Left lung (tissue), 4 donors: ENCODE measurements at regions not wholly inside any gene's neighbourhood (a gene's known extent, or its start where the extent isn't known, plus 50 kb on each side); places are given as distances from the start of the nearest gene placed in this dataset.

Experiments
- ATAC-seq: fragments of 200-7000 bp; cut with Tn5 transposase; one replicate; pipeline ENCODE4 v1.9.1; 2020; ENCODE audit warnings: moderate library complexity
- DNase-seq, 4 donors: peaks; one replicate each; pipeline ENCODE4 v3.0.0-alpha.2; 2013 to 2020
- H3K27ac ChIP-seq, 2 donors: fragments of 200-600 bp; sonication (generic) in 1 of 2; one replicate each; pipeline versions ENCODE4 v1.5.0 to v1.8.0; 2020 to 2021
- H3K27me3 ChIP-seq, 2 donors: fragments of 200-600 bp; sonication (generic) in 1 of 2; one replicate each; pipeline versions ENCODE4 v1.5.0 to v1.8.0; 2020 to 2021
- H3K36me3 ChIP-seq, 2 donors: fragments of 200-600 bp; sonication (generic) in 1 of 2; one replicate each; pipeline versions ENCODE4 v1.5.0 to v1.8.0; 2020 to 2021
- H3K4me1 ChIP-seq, 2 donors: fragments of 200-600 bp; one replicate each; pipeline ENCODE4 v1.8.0; 2021
- H3K4me3 ChIP-seq, 2 donors: fragments of 200-600 bp; sonication (generic) in 1 of 2; one replicate each; pipeline versions ENCODE4 v1.5.0 to v1.8.0; 2020 to 2021; ENCODE audit warnings: mild to moderate bottlenecking in 1 of 2
- H3K9me3 ChIP-seq, 2 donors: fragments of 200-600 bp; sonication (generic) in 1 of 2; one replicate each; pipeline versions ENCODE4 v1.5.0 to v1.8.0; 2020 to 2021
- intact Hi-C, 2 donors: fragments of 100-400 bp; cut with DNase I; formaldehyde crosslinking; loops; one replicate each; pipeline versions ENCODE4 v1.11.2 to v1.14.2; 2022
- TF ChIP-seq, protein P1 (sequence below), 2 donors: fragments of 200-600 bp; sonication (generic) in 1 of 2; IDR thresholded peaks; one replicate each; pipeline versions ENCODE4 v1.5.0 to v1.8.0; 2021; ENCODE audit warnings: antibody characterized with exemption in 2 of 2
- donor health status: DM: no; HTN: yes; CAD: no.
- donor health status: DM: no; HTN: no; CAD: no.

DNA sequence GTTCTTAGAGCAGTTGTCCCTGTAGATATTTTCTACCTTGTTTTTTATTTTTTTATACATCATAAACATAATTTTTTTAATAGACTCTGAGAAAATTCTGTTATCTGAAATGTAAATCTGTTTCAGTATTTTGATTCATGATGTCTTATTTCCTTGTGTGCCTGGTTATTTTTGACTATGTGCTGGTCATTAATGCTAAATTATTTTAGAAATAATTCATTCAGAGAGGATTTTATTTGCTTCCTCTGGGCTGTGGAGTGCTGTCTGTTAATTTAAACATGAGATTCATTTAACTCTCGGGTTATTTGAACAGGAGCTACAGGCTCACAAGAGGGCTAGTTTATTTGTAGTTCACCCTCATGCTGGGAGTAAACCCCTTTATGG lies 124.3 kb upstream of the PITX1 start:
- no peak for ATAC-seq
- peaks cover 0 to 17% of the 10 kb centered on the region in 2 donors for H3K9me3 ChIP-seq
- H3K27ac ChIP-seq = no peak overlapping the region
- TF ChIP-seq, protein P1, sequence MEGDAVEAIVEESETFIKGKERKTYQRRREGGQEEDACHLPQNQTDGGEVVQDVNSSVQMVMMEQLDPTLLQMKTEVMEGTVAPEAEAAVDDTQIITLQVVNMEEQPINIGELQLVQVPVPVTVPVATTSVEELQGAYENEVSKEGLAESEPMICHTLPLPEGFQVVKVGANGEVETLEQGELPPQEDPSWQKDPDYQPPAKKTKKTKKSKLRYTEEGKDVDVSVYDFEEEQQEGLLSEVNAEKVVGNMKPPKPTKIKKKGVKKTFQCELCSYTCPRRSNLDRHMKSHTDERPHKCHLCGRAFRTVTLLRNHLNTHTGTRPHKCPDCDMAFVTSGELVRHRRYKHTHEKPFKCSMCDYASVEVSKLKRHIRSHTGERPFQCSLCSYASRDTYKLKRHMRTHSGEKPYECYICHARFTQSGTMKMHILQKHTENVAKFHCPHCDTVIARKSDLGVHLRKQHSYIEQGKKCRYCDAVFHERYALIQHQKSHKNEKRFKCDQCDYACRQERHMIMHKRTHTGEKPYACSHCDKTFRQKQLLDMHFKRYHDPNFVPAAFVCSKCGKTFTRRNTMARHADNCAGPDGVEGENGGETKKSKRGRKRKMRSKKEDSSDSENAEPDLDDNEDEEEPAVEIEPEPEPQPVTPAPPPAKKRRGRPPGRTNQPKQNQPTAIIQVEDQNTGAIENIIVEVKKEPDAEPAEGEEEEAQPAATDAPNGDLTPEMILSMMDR (IDR thresholded peaks at IDR 0.05) = no peak
- intact Hi-C loops = no loop called here
- H3K27me3 ChIP-seq = peaks cover 3 to 13% of the 10 kb centered on the region in 2 donors
- H3K4me3 ChIP-seq = no peak overlapping the region
- H3K4me1 ChIP-seq = no peaks in the 10 kb centered on the region
- H3K36me3 ChIP-seq = no peaks in the 10 kb centered on the region
- no peak for DNase-seq

DNA sequence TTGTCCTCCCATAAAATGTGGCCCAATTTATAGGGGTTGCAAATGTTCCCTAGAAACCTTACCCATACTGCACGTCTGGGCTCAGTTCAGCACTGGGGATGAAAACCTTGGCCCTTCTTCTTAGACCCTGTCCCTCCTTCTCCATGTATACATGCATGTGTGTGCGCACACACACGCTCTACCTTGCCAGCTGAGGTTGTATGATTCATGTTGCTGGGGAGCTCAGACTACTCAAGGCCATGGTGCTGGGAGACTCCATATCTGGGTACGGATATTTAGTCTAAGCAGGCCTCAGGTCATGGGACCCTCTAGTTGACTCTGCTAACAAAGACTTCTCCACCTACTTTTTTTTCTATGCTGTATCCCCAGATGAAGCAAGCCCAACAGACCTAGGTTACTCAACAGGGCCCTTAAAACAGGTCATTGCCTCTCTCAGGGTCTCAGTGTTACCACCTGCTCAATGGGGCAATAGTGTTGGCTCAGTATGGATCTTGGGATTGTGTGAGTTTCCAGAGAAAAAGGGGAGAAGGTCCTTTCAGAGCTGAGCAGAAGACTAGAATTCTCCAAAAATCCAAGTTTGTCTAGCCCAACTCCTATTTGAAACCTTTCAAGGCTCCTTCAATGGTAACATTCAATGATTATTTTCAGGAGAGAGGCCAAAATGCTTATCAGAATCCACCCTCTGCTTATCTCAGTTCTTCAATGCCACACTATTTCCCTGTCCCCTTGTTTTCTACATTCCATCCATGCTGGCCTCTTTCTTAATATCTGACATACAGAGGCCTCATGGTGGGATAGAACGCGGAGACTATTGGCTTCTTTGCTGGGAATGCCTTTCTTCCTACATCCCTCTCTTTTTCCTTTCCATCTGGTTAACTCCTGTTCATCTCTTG lies 123.6 kb upstream of the PITX1 start:
- DNase-seq (no peak), ATAC-seq (no peak)
- H3K4me1 ChIP-seq = no peaks in the 10 kb centered on the region
- H3K36me3 ChIP-seq = no peaks in the 10 kb centered on the region
- H3K4me3 ChIP-seq = no peak overlapping the region
- H3K27me3 ChIP-seq = peaks cover 0 to 7% of the 10 kb centered on the region in 2 donors
- H3K9me3 ChIP-seq = peaks cover 0 to 17% of the 10 kb centered on the region in 2 donors
- intact Hi-C loops = no loop called here
- no peak overlapping the region for H3K27ac ChIP-seq
- TF ChIP-seq, protein P1 (IDR thresholded peaks at IDR 0.05) = no peak

DNA sequence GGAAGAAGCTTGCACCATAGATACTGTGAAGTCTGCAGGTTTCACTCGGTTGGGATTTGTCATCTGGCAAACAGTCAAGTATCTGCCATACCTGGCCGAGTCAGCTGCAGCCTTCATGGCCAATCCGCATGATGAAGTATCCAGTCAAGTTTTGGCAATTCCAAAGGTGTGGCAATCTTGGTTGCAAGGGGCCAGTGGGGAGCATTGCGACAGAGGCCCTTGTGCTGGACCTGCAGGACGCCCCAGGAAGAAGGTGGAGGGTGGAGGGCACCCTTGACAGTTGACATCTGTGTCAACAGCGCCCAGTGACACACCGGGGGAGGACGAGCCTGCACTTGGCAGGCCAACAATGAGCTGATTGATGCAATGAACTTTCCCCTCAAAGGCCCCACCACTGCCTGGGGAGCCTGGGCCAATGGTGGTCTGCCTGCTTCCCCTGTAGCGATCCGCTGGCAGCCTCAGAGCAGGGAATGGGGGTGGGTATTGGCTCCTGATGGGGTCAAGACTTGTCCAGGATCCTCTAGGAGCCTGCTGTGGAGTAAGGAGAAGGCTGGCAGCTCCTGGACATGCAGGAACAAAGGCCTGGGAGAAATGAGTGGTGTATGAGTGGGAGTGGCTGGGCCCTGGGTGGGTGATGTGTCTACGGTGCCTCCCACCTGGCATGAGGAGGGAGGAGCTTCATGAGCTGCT lies 122.8 kb upstream of the PITX1 start:
- TF ChIP-seq, protein P1 (IDR thresholded peaks at IDR 0.05) = no peak
- Histone ChIP-seq H3K36me3 (no peaks in the 10 kb centered on the region), H3K4me3 (no peak overlapping the region), H3K27me3 (no peaks in the 10 kb centered on the region), H3K4me1 (no peaks in the 10 kb centered on the region), H3K9me3 (peaks cover 0 to 17% of the 10 kb centered on the region in 2 donors), H3K27ac (no peak overlapping the region)
- intact Hi-C loops = no loop called here
- DNase-seq (no peak), ATAC-seq (no peak)

DNA sequence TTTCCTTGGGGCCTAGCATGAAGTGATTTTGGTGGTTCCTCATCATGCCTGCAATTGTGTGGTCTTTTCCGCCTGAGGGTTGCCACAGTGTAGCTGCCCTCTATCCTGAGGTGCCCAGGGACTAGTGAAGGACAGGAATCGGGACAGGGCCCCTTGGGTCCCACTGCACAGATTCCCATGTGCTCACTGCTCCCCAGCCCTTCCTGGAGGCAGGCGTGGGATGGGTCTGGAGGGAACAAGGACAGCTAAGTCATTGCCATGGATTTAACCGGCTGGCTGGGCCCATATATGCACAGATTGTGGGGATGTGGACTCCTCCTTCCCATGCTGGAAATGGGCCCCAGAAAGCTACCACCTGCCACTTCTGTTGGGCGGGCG lies 122.3 kb upstream of the PITX1 start:
- Histone ChIP-seq H3K4me1 (no peaks in the 10 kb centered on the region), H3K4me3 (no peak overlapping the region), H3K27me3 (no peaks in the 10 kb centered on the region), H3K27ac (no peak overlapping the region), H3K36me3 (no peaks in the 10 kb centered on the region), H3K9me3 (peaks cover 0 to 17% of the 10 kb centered on the region in 2 donors)
- intact Hi-C loops = no loop called here
- TF ChIP-seq, protein P1 (IDR thresholded peaks at IDR 0.05) = no peak
- ATAC-seq (no peak), DNase-seq (no peak)

DNA sequence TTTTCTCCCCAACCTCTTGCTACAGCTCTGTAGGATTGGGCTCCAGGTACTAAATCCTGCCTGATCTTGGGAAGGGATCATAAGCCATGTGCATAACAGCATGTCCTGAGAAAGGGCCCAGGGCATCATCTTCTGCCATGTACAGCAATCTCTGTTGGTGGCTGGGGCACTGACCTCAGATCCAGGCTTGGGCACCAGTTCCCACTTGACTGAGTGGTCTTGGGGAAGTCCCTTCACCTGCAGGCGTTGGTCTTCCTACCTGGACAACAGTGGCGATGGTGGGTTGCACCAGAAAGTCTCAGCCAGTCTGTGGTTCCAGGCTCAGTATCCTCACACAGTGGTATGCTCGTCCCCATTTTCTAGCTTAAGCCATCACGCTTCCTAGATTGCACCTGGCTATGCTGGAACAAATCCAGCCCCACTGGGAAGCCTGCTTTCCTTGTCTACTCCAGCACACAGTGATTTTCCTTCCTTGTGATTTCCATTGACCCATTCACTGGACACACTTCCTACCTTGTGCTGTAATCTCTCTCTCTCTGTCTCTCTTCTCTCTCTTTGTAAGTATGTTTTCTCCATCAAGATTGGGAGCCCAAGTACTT lies 121.7 kb upstream of the PITX1 start:
- DNase-seq (no peak), ATAC-seq (no peak)
- H3K4me1 ChIP-seq = no peaks in the 10 kb centered on the region
- no peaks in the 10 kb centered on the region for H3K27me3 ChIP-seq
- H3K36me3 ChIP-seq = no peaks in the 10 kb centered on the region
- intact Hi-C loops = no loop called here
- peaks cover 0 to 17% of the 10 kb centered on the region in 2 donors for H3K9me3 ChIP-seq
- no peak overlapping the region for H3K27ac ChIP-seq
- TF ChIP-seq, protein P1 (IDR thresholded peaks at IDR 0.05) = no peak
- H3K4me3 ChIP-seq = no peak overlapping the region
